ENCODE measurements at regions not wholly inside any gene's neighbourhood (a gene's known extent, or its start where the extent isn't known, plus 50 kb on each side); places are given as distances from the start of the nearest gene placed in this dataset.
A peak's percentile ranks its signal among the peaks of the same experiment; 100 is the strongest.

- DNase-seq (ENCODE audit: low read depth), result no peak
- no peaks in the 10 kb centered on the region for H3K36me3 ChIP-seq (ENCODE audit: control insufficient read depth, insufficient read depth, low read length)
- no peak for TF ChIP-seq CTCF (IDR thresholded peaks at IDR 0.05; ENCODE audit: insufficient read depth, low read depth, low read length)
- POLR2A ChIA-PET, result interaction anchor here (0.5 kb wide), 1 partner anchor 87 kb away, joined by 3 read pairs; no protein-coding TSS in a partner anchor
- no peak overlapping the region for H3K4me3 ChIP-seq (ENCODE audit: low read depth, low read length)
- peaks cover 11% of the 10 kb centered on the region for H3K27me3 ChIP-seq (ENCODE audit: control insufficient read depth, insufficient read depth, low read length)
- CTCF ChIA-PET, result interaction anchor here (0.7 to 6.7 kb wide), 13 partner anchors 7 to 650 kb away, joined by 3 to 141 read pairs (median 6); partner anchors contain the start of gene ARHGEF3
These were observed 70.4 kb upstream of the SPATA12 start for GRCh38 chr3:56989977-56990640.

GRCh38 chr3:56989169-56989976 is 71.1 kb upstream of the SPATA12 start:
- CTCF ChIA-PET, result interaction anchor here (0.6 to 6.7 kb wide), 36 partner anchors 8 to 649 kb away, joined by 3 to 141 read pairs (median 4); partner anchors contain the start of gene ARHGEF3
- no peak for TF ChIP-seq CTCF (IDR thresholded peaks at IDR 0.05; ENCODE audit: insufficient read depth, low read depth, low read length)
- H3K4me3 ChIP-seq (ENCODE audit: low read depth, low read length), result no peak overlapping the region
- no peaks in the 10 kb centered on the region for H3K36me3 ChIP-seq (ENCODE audit: control insufficient read depth, insufficient read depth, low read length)
- DNase-seq (ENCODE audit: low read depth), result no peak
- POLR2A ChIA-PET, result interaction anchor here (0.5 to 0.7 kb wide), 2 partner anchors 88 to 287 kb away, joined by 3 to 4 read pairs; no protein-coding TSS in a partner anchor
- peaks cover 11% of the 10 kb centered on the region for H3K27me3 ChIP-seq (ENCODE audit: control insufficient read depth, insufficient read depth, low read length)

GRCh38 chr3:56988458-56989168 is 71.9 kb upstream of the SPATA12 start:
- ChIA-PET POLR2A (interaction anchor here (0.7 kb wide), 1 partner anchor 286 kb away, joined by 4 read pairs; no protein-coding TSS in a partner anchor), CTCF (interaction anchor here (0.6 to 6.7 kb wide), 42 partner anchors 8 to 648 kb away, joined by 3 to 141 read pairs (median 4); partner anchors contain the start of gene ARHGEF3)
- Histone ChIP-seq H3K36me3 (ENCODE audit: control insufficient read depth, insufficient read depth, low read length) (no peaks in the 10 kb centered on the region), H3K27me3 (ENCODE audit: control insufficient read depth, insufficient read depth, low read length) (peaks cover 11% of the 10 kb centered on the region), H3K4me3 (ENCODE audit: low read depth, low read length) (no peak overlapping the region)
- TF ChIP-seq CTCF (IDR thresholded peaks at IDR 0.05; ENCODE audit: insufficient read depth, low read depth, low read length), result peak; percentile 75
- no peak for DNase-seq (ENCODE audit: low read depth)

- Histone ChIP-seq H3K36me3 (ENCODE audit: control insufficient read depth, insufficient read depth, low read length) (no peaks in the 10 kb centered on the region), H3K27me3 (ENCODE audit: control insufficient read depth, insufficient read depth, low read length) (peaks cover 10% of the 10 kb centered on the region), H3K4me3 (ENCODE audit: low read depth, low read length) (no peak overlapping the region)
- no peak for DNase-seq (ENCODE audit: low read depth)
- no peak for TF ChIP-seq CTCF (IDR thresholded peaks at IDR 0.05; ENCODE audit: insufficient read depth, low read depth, low read length)
- CTCF ChIA-PET, result interaction anchor here (1.1 to 6.7 kb wide), 6 partner anchors 10 to 284 kb away, joined by 4 to 141 read pairs (median 22); partner anchors contain the start of gene ARHGEF3
- POLR2A ChIA-PET, result no interaction called here
These were observed 73.1 kb upstream of the SPATA12 start for GRCh38 chr3:56987238-56987895.
